Neuron (in vitro differentiated cells): ENCODE measurements at regions not wholly inside any gene's neighbourhood (a gene's known extent, or its start where the extent isn't known, plus 50 kb on each side); places are given as distances from the start of the nearest gene placed in this dataset.
"Not testable (repeated sequence)": the region's sequence is repeated elsewhere in the genome, so short reads cannot be mapped to it uniquely, and the experiment has no call there.

ENCODE experiments used
- H2AFZ ChIP-seq: one replicate; pipeline ENCODE4 v1.6.1; 2013; ENCODE audit warnings: low read depth, mild to moderate bottlenecking, inconsistent platforms, low read length, moderate library complexity
- H3K27me3 ChIP-seq: one replicate; pipeline ENCODE4 v1.6.1; 2013; ENCODE audit warnings: low read length; ENCODE audit not compliant: insufficient read depth
- H3K36me3 ChIP-seq: one replicate; pipeline ENCODE4 v1.6.1; 2013; ENCODE audit warnings: low read length; ENCODE audit not compliant: insufficient read depth
- H3K4me1 ChIP-seq: one replicate; pipeline ENCODE4 v1.6.1; 2013; ENCODE audit warnings: low read length; ENCODE audit not compliant: insufficient read depth
- H3K4me3 ChIP-seq: 2 replicates; pipeline ENCODE4 v1.5.1; 2013; ENCODE audit warnings: mild to moderate bottlenecking, low read length, moderate library complexity
- H3K9me3 ChIP-seq: one replicate; pipeline ENCODE4 v1.6.1; 2013; ENCODE audit warnings: low read length

- H3K27me3 ChIP-seq = no peaks in the 10 kb centered on the region
- H3K9me3 ChIP-seq = no peaks in the 10 kb centered on the region
- peaks cover 2% of the 10 kb centered on the region for H3K4me1 ChIP-seq
- H3K36me3 ChIP-seq = no peaks in the 10 kb centered on the region
- H2AFZ ChIP-seq = no peak overlapping the region
- no peak overlapping the region for H3K4me3 ChIP-seq
These were observed 666.2 kb upstream of the FBXO33 start for GRCh38 chr14:40098468-40098867.

GRCh38 chr14:40096968-40097367 lies 664.7 kb upstream of the FBXO33 start:
- Histone ChIP-seq H3K36me3 (no peaks in the 10 kb centered on the region), H3K4me1 (peaks cover 2% of the 10 kb centered on the region), H2AFZ (no peak overlapping the region), H3K27me3 (no peaks in the 10 kb centered on the region), H3K9me3 (no peaks in the 10 kb centered on the region), H3K4me3 (no peak overlapping the region)

GRCh38 chr14:40093800-40094199 lies 661.6 kb upstream of the FBXO33 start:
- no peaks in the 10 kb centered on the region for H3K27me3 ChIP-seq
- no peaks in the 10 kb centered on the region for H3K4me1 ChIP-seq
- no peaks in the 10 kb centered on the region for H3K9me3 ChIP-seq
- no peak overlapping the region for H2AFZ ChIP-seq
- no peaks in the 10 kb centered on the region for H3K36me3 ChIP-seq
- no peak overlapping the region for H3K4me3 ChIP-seq

GRCh38 chr14:40074169-40074568 lies 641.9 kb upstream of the FBXO33 start:
- Histone ChIP-seq H3K9me3 (no peaks in the 10 kb centered on the region), H3K27me3 (no peaks in the 10 kb centered on the region), H3K36me3 (no peaks in the 10 kb centered on the region), H3K4me3 (no peak overlapping the region), H3K4me1 (no peaks in the 10 kb centered on the region), H2AFZ (no peak overlapping the region)

- no peaks in the 10 kb centered on the region for H3K36me3 ChIP-seq
- no peak overlapping the region for H3K4me3 ChIP-seq
- no peaks in the 10 kb centered on the region for H3K9me3 ChIP-seq
- H3K4me1 ChIP-seq = no peaks in the 10 kb centered on the region
- H2AFZ ChIP-seq = no peak overlapping the region
- H3K27me3 ChIP-seq = no peaks in the 10 kb centered on the region
These were observed 639.9 kb upstream of the FBXO33 start for GRCh38 chr14:40072175-40072574.

- H3K4me3 ChIP-seq = no peak overlapping the region
- H2AFZ ChIP-seq = no peak overlapping the region
- H3K9me3 ChIP-seq = no peaks in the 10 kb centered on the region
- H3K4me1 ChIP-seq = no peaks in the 10 kb centered on the region
- H3K36me3 ChIP-seq = no peaks in the 10 kb centered on the region
- no peaks in the 10 kb centered on the region for H3K27me3 ChIP-seq
These were observed 627.0 kb upstream of the FBXO33 start for GRCh38 chr14:40058901-40059897.

- Histone ChIP-seq H3K4me3 (no peak overlapping the region), H3K27me3 (no peaks in the 10 kb centered on the region), H2AFZ (no peak overlapping the region), H3K36me3 (no peaks in the 10 kb centered on the region), H3K9me3 (no peaks in the 10 kb centered on the region), H3K4me1 (no peaks in the 10 kb centered on the region)
These were observed 621.2 kb upstream of the FBXO33 start for GRCh38 chr14:40053416-40053815.

GRCh38 chr14:40028991-40029390 lies 596.8 kb upstream of the FBXO33 start:
- no peak overlapping the region for H2AFZ ChIP-seq
- H3K4me3 ChIP-seq = no peak overlapping the region
- H3K27me3 ChIP-seq = no peaks in the 10 kb centered on the region
- no peaks in the 10 kb centered on the region for H3K9me3 ChIP-seq
- no peaks in the 10 kb centered on the region for H3K36me3 ChIP-seq
- H3K4me1 ChIP-seq = no peaks in the 10 kb centered on the region

- no peak overlapping the region for H3K4me3 ChIP-seq
- H3K27me3 ChIP-seq = no peaks in the 10 kb centered on the region
- H3K9me3 ChIP-seq = no peaks in the 10 kb centered on the region
- H2AFZ ChIP-seq = no peak overlapping the region
- H3K4me1 ChIP-seq = no peaks in the 10 kb centered on the region
- H3K36me3 ChIP-seq = no peaks in the 10 kb centered on the region
These were observed 592.9 kb upstream of the FBXO33 start for GRCh38 chr14:40025101-40025500.

- Histone ChIP-seq H3K36me3 (no peaks in the 10 kb centered on the region), H3K4me3 (no peak overlapping the region)
These were observed 578.7 kb upstream of the FBXO33 start for GRCh38 chr14:40010961-40011360.

GRCh38 chr14:40009771-40010170 lies 577.5 kb upstream of the FBXO33 start:
- H3K9me3 ChIP-seq = no peaks in the 10 kb centered on the region
- H3K4me1 ChIP-seq = no peaks in the 10 kb centered on the region
- no peak overlapping the region for H3K4me3 ChIP-seq
- H3K36me3 ChIP-seq = no peaks in the 10 kb centered on the region
- no peaks in the 10 kb centered on the region for H3K27me3 ChIP-seq
- no peak overlapping the region for H2AFZ ChIP-seq

More at GRCh38 chr14:40010961-40011360, 578.7 kb upstream of the FBXO33 start:
- H3K4me1 ChIP-seq = no peaks in the 10 kb centered on the region
- no peaks in the 10 kb centered on the region for H3K27me3 ChIP-seq
- no peaks in the 10 kb centered on the region for H3K9me3 ChIP-seq
- H2AFZ ChIP-seq = no peak overlapping the region

GRCh38 chr14:40008345-40008744 lies 576.1 kb upstream of the FBXO33 start:
- H2AFZ ChIP-seq, H3K4me3 ChIP-seq, H3K27me3 ChIP-seq, H3K4me1 ChIP-seq, H3K9me3 ChIP-seq, H3K36me3 ChIP-seq: not testable (repeated sequence)

- Histone ChIP-seq H3K4me1 (no peaks in the 10 kb centered on the region), H3K36me3 (no peaks in the 10 kb centered on the region), H3K4me3 (no peak overlapping the region), H3K27me3 (no peaks in the 10 kb centered on the region), H2AFZ (no peak overlapping the region), H3K9me3 (no peaks in the 10 kb centered on the region)
These were observed 572.8 kb upstream of the FBXO33 start for GRCh38 chr14:40004871-40005500.
